Activated CD4-positive, alpha-beta T cell treated with anti-CD3 and anti-CD28 coated beads, Interleukin-2, Interleukin-6, amounts not matched to agents 100 ng/mL and 50 ng/mL, durations not matched to agents 16 hours and 8 hours (primary cell): ENCODE measurements at regions not wholly inside any gene's neighbourhood (a gene's known extent, or its start where the extent isn't known, plus 50 kb on each side); places are given as distances from the start of the nearest gene placed in this dataset.
"Not testable (repeated sequence)": the region's sequence is repeated elsewhere in the genome, so short reads cannot be mapped to it uniquely, and the experiment has no call there.

ENCODE experiments used
- DNase-seq: peaks from one replicate; pipeline ENCODE4 v3.0.0-alpha.2; 2020

GRCh38 chr21:17238468-17238867 is 274.4 kb upstream of the CXADR start:
- DNase-seq: no peak

DNA sequence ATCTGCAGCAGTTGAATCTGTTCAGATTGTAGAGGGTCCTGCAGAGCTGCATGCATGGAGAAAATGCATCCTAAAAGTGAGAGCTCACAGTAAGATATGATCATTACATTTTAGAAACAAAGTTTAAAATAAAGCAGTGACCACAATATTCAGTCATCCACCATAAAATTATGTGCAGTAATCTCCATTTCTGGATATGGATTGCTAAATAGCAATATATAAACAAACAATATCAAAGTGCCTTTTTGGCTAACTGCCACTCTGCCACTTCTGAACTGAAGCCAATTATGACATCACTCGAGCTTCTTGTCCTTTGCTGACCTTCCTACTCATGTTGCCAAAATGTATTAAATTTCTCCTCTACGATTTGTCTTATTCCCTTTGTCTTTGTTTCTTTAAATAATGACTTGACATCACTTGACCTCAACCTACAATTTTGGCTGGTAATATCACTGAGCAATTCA is 262.0 kb upstream of the CXADR start:
- DNase-seq: no peak

GRCh38 chr21:17257784-17258183 is 255.1 kb upstream of the CXADR start:
- DNase-seq: no peak

- DNase-seq: no peak
Observed at GRCh38 chr21:17264182-17264581, 248.7 kb upstream of the CXADR start.

GRCh38 chr21:17269760-17270159 is 243.1 kb upstream of the CXADR start:
- no peak for DNase-seq

GRCh38 chr21:17270229-17270628 is 242.6 kb upstream of the CXADR start:
- DNase-seq: peak; percentile 5

GRCh38 chr21:17279663-17280062 is 233.2 kb upstream of the CXADR start:
- no peak for DNase-seq

DNA sequence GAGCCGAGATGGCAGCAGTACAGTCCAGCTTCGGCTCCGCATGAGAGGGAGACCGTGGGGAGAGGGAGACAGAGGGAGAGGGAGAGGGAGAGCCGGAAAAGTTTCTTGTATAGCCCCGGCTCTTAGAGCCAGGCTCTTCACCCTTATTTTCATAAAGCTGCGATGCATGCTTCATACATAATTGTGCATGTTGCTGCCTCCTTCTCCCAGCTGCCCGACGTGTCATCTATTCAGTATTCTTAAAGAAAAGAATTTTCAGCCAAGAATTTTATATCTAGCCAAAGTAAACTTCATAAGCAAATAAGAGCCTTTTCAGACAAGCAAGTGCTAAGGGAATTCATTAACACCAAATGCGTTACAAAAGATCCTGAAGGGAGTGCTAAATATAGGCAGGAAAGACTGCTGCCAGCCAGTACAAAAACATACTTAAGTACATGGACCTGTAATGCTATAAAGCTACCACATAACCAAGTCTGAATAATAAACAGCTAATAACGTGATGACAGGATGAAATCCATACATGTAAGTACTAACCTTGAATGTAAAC is 219.8 kb upstream of the CXADR start:
- not testable (repeated sequence) for DNase-seq

DNA sequence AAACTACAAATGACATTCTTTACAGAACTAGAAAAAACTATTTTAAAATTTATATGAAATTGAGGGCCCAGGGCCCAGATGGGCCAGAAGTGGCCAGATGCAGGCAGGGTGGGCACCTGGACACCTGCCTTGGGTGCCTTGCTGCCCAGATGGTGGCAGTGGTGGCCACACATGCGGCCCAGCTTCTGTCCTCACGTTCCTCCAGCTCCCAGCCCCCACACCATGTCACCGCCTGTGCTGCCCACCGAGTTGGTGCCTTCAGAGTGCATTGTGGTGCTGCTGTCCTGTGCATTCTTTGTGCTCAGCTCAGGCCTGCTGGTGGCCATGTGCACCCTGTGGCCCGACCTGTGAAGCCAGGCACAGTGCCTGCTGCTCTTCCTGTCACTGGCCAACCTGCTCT is 216.8 kb upstream of the CXADR start:
- DNase-seq: no peak

- not testable (repeated sequence) for DNase-seq
Observed at GRCh38 chr21:17299576-17299975, 213.3 kb upstream of the CXADR start.

DNA sequence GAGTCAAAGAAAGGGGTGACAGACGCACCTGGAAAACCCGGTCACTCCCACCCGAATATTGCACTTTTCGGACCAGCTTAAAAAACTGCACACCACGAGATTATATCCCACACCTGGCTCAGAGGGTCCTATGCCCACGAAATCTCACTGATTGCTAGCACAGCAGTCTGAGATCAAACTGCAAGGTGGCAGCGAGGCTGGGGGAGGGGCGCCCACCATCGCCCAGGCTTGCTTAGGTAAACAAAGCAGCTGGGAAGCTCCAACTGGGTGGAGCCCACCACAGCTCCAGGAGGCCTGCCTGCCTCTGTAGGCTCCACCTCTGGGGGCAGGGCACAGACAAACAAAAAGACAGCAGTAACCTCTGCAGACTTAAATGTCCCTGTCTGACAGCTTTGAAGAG is 185.1 kb upstream of the CXADR start:
- DNase-seq: not testable (repeated sequence)

- DNase-seq: no peak
Observed at GRCh38 chr21:17334484-17334883, 178.4 kb upstream of the CXADR start.

GRCh38 chr21:17340081-17340480 is 172.8 kb upstream of the CXADR start:
- no peak for DNase-seq

DNA sequence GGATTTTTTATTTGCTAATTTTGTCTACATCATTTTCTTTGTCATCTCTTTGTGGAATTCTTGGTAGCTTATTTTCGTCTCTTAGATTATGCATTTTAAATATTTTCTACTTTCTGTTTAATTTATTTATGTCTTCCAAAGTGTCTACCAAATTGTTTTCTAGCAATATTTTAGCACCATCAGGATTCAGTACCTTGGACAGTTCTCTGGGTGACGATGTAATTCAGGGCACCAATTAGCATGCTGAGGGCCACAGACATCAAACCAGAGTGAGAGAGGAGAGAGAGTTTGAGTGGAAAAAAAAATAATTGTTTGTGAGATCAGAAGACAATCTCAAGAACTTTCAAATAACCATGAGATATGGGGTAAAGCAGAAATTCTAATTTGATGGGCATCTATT is 169.8 kb upstream of the CXADR start:
- DNase-seq: no peak

- DNase-seq: no peak
Observed at GRCh38 chr21:17348357-17348756, 164.5 kb upstream of the CXADR start.

- DNase-seq: no peak
Observed at GRCh38 chr21:17348849-17349248, 164.0 kb upstream of the CXADR start.

GRCh38 chr21:17351766-17352165 is 161.1 kb upstream of the CXADR start:
- DNase-seq: no peak

DNA sequence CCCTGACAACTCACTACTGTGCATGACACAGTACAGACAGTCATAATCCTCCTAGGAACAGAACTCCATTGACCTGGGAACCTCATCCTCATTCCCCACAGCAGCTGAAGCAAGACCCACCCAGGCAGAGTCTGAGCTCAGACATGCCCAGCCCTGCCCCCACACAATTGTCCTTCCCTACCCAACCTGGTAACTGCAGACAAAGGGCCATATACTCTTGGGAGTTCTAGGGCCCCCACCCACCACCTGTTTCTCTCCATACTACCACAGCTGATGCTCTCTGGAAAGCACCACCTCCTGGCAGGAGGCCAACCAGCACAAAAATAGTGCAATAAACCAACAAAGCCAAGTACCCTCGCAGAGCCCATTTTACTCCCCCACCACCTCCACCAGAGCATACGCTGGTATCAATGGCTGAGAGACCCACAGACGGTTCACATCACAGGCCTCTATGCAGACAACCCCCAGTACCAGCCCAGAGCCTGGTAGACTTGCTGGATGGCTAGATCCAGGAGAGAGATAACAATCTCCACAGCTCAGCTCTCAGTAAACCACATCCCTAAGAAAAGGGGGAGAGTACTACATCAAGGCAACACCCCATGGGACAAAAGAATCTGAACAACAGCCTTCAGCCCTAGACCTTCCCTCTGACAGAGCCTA is 159.7 kb upstream of the CXADR start:
- no peak for DNase-seq

- no peak for DNase-seq
Observed at GRCh38 chr21:17359781-17360180, 153.1 kb upstream of the CXADR start.

DNA sequence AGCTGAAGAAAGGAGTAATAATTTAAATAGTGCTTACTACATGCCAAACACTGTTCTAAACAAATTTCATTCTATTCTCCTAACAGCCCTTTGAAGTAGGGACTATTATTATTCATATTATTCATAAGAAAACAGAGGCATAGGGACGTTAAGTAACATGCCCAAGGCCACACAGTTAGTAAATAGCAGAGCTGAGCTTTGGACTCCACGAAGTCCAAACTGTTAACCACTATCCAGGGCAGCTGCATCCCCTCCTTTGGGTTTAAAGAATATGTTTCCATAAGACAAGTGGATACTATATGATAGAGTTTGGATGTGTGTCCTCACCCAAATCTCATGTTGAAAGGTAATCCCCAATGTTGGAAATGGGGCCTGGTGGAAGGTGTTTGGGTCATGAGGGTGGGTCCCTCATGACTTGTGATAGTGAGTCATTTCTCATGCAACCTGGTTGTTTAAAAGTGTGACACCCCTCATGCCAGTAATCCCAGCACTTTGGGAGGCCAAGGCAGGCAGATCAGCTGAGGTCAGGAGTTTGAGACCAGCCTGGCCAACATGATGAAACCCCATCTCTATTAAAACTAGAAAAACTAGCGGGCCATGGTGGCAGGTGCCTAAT is 144.0 kb upstream of the CXADR start:
- no peak for DNase-seq

GRCh38 chr21:17370263-17370662 is 142.6 kb upstream of the CXADR start:
- no peak for DNase-seq

DNA sequence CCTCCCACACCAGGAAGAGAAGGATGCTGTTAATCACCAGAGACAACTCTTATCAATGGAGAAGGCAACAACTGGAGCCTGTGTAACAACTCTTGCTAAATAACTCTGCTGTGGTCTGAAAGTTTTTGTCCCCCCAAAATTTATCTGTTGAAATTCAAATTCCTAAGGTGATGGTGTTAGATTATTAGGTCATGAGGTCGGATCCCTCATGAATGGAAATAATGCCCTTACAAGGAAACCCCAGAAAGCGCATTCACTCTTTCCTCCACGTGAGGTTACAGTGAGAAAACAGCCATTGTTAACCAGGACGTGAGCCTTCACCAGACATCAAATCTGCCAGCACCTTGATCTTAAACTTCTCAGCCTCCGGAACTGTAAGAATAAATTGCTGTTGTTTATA is 141.9 kb upstream of the CXADR start:
- no peak for DNase-seq

DNA sequence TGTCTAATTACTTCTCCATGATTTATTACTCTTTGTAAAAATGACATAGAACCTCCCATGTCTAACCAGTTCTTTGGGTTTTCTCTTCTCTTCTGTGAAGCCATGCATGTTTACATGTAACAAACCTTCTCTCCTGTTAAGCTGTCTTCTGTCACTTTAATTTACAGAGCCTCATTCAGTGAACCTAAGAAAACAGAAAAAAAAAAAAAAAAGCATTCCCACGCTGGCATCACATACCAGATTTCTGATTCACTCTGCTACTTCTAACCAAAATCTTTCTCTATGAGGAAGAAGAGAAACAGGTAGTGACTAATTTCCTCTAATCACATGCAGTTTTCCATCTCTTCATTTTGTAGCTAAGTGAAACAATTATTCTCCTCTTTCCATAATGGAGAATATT is 141.4 kb upstream of the CXADR start:
- DNase-seq: no peak

DNA sequence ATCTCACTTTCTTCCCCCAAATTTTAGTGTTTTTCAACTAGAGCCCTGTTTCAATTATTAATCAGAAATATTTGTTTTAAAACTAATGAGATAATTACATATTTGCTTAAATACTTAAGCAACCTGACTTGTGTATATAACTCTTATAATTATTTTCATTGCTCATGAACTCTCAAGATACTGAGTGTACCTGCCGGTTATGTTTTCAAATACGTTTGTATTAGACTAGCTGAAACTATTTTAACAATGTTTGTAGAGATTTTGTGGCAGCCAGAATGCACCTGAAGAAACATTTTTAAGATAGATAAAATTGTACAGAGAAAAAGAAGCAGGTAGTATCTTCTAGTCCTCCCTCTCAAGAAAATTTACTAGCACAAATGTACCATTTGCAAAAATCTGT is 140.6 kb upstream of the CXADR start:
- DNase-seq: no peak

DNA sequence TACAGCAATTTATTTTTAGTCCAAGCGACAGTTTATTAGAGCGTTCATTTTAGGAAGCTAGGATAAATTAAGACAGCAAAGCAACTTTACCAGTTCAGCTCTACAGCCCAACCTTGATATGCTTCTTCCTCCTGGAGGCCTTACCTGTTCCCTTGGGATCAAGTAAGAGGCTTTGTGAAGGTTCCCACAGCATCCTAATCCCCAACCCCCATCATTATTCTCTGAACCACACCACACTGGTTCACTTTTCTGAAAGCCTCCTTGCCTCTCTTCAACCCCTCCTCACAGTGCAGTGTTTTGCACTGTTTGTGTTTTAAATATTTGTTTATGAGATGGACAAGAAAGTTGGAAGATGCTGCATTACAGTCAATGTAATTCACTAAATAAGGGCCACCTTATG is 126.3 kb upstream of the CXADR start:
- no peak for DNase-seq
